GM18868 (cell line): ENCODE measurements at regions not wholly inside any gene's neighbourhood (a gene's known extent, or its start where the extent isn't known, plus 50 kb on each side); places are given as distances from the start of the nearest gene placed in this dataset.

Experiments
- ATAC-seq: cut with Tn5 transposase; IDR thresholded peaks from one replicate; pipeline ENCODE4 v1.9.1; 2021; ENCODE audit warnings: mild to moderate bottlenecking, moderate library complexity; ENCODE audit not compliant: unreplicated experiment

GRCh38 chr2:239485622-239486021 is 84.8 kb upstream of the HDAC4 start:
- ATAC-seq: no peak

DNA sequence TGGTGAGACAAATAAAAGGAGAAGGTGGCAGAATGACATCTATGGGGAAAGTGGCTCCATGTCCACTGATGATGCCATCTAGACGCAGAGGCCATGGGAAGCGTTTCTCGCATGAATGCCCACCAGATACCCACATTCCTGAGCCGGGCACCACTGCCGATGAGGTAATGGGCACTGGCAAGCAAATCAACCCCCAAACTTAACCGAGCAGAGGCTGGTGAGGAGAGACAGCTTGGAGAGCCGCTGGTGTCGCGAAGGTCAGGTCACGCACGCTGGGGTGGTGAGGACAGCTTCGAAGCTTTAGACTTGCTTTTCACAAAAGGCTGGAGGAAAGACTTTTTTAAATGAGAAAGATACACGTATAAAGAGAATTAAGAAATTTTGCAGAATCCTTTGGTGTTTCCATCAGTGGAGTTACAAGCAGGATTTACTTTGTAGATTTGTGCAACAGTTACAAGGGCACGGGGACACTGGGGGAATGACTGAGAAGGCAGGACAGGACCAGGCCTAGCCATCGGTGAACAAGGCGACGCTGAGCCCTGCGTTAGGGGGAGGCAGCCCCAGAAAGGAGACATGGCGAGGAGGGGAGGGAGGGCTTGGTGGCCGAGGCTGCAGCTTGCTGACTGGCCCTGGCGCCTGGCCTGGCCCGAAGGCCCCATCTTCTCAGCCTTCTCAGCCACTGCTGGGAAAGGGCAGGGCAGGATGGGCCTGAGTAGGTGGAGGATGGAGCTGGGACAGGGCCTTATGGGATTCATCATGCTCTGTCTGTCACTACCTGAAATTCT is 83.9 kb upstream of the HDAC4 start:
- no peak for ATAC-seq

GRCh38 chr2:239482778-239483712 is 82.2 kb upstream of the HDAC4 start:
- no peak for ATAC-seq

DNA sequence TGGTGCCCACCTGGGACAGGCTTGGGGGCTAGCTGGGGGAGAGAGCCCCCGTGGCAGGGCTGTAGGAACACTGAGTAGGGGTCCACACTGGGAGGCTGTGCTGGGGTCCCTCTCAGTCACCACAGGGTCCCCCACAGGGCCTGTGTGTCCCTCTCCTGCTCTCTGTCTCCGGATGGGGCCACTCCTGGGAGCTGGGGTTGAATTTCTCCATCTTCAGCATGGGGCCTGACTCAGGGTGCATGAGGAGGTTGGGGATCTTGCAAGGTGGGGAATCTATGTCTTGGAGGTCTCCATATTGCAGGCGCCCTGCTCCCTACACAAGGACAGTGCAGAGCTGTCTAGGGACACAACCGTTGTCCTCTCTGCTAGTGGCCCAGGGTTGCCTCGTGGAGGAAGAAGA is 78.7 kb upstream of the HDAC4 start:
- ATAC-seq: no peak

GRCh38 chr2:239477591-239477990 is 76.8 kb upstream of the HDAC4 start:
- ATAC-seq: no peak

DNA sequence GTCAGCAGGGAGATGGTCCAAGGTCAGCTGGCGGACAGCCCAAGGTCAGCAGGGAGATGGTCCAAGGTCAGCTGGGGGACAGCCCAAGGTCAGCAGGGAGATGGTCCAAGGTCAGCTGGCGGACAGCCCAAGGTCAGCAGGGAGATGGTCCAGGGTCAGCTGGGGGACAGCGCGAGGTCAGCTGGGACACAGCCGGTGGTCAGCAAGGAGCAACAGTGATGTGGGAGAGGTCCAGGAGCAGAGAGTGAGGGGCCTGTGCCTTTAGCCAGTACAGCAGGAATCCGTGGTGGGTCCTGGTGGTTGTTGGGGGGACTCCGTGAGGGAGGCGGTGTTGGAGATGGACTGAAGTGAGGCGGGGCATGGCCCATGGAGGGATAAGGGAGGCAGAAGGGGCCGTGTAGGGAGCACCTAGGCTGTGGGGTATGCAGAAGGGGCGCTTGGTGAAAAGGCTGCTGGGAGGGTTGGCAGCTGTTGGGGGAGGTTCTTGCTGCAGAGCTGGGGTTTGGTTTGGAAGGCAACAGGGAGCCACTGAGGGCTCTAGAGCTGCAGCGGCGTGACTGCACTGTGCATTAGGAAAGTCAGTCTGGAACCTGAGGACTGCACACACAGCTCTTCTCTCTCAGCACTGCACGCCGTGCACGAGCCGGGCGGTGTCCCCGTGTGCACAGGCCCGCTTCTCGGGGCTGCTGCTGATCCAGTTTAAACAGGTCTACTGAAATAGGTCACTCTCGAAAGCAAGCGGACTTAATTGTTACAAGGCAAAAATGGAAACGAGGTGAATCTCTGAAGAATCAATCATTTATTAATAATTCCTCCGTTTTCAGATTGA is 76.2 kb upstream of the HDAC4 start:
- ATAC-seq: no peak

DNA sequence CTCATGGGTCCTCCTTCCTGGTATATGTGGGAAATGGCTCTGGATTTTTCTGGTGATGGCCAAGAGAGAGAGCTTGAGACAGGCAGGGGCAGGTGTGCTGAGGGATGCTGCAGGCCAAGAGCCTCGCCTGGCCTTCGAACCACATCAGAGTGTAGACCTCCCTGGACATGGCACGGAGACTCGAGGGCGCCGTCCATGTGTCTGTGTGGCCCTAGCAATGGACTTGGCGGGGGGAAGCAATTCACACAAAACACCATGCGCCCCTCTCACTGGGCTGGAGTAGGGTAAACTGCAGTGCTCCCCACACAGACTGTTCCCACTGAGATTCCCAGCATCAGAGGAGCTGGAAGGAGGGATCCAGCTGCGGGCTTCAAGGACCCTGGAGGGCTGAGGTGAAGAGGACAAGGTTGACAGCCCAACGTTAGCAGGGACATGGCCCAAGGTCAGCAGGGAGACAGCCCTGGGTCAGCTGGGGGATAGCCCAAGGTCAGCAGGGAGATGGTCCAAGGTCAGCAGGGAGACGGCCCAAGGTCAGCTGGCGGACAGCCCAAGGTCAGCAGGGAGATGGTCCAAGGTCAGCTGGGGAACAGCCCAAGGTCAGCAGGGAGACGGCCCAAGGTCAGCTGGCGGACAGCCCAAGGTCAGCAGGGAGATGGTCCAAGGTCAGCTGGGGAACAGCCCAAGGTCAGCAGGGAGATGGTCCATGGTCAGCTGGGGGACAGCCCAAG is 75.4 kb upstream of the HDAC4 start:
- ATAC-seq: no peak

DNA sequence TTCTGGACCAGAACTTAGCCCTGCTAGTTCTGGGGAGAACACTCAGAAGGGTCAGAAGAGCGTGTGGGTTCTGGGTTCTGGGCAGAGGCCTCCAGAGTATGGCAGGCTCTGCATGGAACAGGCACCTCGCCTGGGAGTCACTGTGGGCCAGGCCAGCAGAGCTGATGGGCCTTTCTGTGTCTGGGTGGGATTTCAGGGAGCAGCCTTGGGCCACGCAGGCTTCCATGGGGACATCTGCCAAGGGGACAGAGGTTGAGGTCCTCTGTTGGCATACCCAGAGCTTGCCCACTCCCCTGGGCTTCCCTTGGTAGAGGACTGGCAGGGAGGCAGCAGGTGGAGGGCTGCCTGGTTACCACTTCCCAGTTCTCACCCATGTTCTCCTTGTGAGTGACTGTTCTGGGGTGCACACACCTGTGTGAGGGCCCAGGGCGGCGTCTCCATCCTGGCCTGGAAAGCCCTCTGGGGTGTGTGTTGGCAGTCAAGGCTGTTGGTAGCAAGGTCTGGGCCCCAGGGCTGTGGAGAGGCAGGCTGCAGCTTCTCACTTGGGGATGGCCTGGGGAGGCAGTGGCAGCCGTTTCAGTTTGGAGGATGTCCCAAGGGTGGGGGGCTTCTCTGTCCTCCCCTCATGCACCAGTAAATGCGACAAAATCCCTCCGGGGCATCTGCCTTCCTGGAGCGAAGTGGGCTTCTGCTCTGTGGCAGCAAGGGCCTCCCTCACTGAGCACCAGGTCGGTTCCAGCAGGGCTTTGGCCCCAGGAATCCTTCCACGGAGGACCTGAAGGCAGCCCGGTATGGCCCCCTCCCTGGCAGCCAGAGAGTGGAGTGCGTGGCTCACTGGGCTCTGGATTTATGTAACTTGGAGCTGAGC is 74.6 kb upstream of the HDAC4 start:
- ATAC-seq: no peak

- ATAC-seq: no peak
These were observed 72.5 kb upstream of the HDAC4 start for GRCh38 chr2:239473211-239473805.

DNA sequence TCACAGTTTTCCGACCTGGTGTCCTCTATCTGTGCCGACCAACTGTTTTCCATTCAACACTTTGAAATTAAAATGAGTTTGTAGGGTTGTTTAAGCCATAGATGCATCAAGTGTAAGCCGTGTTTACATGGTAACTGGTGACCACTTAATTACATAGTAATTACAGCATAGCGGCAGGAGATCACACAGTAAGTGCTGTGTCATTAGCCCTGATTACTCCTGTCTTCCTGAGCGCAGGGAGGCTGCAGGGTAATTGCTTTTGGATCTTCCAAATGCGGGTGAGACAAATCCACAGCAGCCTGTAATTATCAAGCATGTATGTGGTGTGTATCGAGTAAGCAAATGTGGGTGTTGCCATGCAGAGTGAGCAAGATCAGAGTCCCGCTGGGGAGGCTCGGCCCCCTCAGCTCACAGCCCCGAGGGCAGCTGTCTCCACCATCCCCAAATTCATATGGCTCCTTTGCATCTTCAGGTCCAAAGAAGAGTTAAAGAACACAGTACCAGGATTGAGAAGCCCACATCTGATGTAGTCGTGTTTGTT is 71.5 kb upstream of the HDAC4 start:
- no peak for ATAC-seq

- no peak for ATAC-seq
These were observed 70.4 kb upstream of the HDAC4 start for GRCh38 chr2:239471011-239471792.

GRCh38 chr2:239470151-239470900 is 69.5 kb upstream of the HDAC4 start:
- no peak for ATAC-seq

GRCh38 chr2:239469106-239469960 is 68.5 kb upstream of the HDAC4 start:
- ATAC-seq: no peak

DNA sequence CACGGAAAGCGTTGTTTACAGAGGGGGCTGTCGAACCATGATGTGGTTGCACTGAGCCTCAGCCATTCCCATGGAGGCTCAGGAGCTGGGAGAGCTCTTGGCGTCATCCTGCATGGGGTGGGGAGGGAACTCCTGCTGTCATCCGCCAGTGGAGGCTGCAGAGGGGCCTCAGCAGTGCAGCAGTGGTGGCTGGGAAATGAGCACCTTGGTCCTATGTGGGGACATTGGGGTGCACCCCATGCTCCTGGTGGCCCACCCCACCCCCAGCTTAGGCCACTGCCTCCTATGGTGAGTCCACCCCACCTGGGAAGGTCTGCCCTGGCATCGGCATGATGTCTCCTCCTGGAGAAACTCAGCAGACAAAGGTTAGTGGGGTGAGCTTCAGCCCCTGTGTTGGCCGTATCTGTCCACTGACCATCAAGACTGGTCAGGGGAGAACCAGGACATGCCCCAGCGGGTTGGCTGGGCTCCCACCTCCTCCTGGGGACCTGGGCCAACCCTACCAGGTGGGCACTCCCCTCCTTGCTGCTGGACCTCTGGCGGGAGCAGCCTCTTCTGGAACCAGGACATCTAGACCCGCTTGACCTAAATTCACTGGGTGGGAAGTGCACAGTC is 67.8 kb upstream of the HDAC4 start:
- ATAC-seq: no peak

- no peak for ATAC-seq
These were observed 67.2 kb upstream of the HDAC4 start for GRCh38 chr2:239467956-239468490.
